ENCODE measurements at regions not wholly inside any gene's neighbourhood (a gene's known extent, or its start where the extent isn't known, plus 50 kb on each side); places are given as distances from the start of the nearest gene placed in this dataset.

GRCh38 chr10:106395041-106395749 lies 769.3 kb downstream of the SORCS1 start:
- Histone ChIP-seq H3K4ac (ENCODE audit: low read depth, low read length) (no peak overlapping the region), H3K18ac (ENCODE audit: low read length) (no peak overlapping the region), H3K9me3 (ENCODE audit: insufficient read depth, low read depth, low read length) (no peaks in the 10 kb centered on the region), H4K12ac (ENCODE audit: low read depth, low read length) (no peak overlapping the region), H3K36me3 (ENCODE audit: control insufficient read depth in 1 of 2, insufficient read depth in 2 of 2, low read length in 2 of 2) (no peaks in the 10 kb centered on the region), H3K4me2 (ENCODE audit: low read length) (no peak overlapping the region), H3K27ac (ENCODE audit: low read depth, low read length) (no peak overlapping the region), H2AK5ac (ENCODE audit: low read length) (no peak overlapping the region), H3K79me2 (ENCODE audit: control insufficient read depth, insufficient read depth, low read length, poor library complexity) (no peaks in the 10 kb centered on the region), H3K14ac (ENCODE audit: low read length) (no peak overlapping the region), H4K8ac (ENCODE audit: low read depth, low read length) (no peak overlapping the region), H2BK120ac (ENCODE audit: insufficient read depth, low read length, poor library complexity) (no peak overlapping the region), H2BK12ac (ENCODE audit: low read length) (no peak overlapping the region), H3K79me1 (ENCODE audit: low read length) (no peaks in the 10 kb centered on the region), H4K91ac (ENCODE audit: low read depth, low read length) (no peak overlapping the region), H2AFZ (ENCODE audit: insufficient read depth, low read length, poor library complexity) (no peak overlapping the region), H3K4me3 (ENCODE audit: low read depth, low read length) (no peak overlapping the region), H3K9ac (ENCODE audit: low read length) (no peak overlapping the region), H3K23ac (ENCODE audit: low read length) (no peak overlapping the region), H3K27me3 (ENCODE audit: insufficient read depth, low read length) (no peaks in the 10 kb centered on the region), H2BK5ac (ENCODE audit: low read depth, low read length, poor library complexity) (no peak overlapping the region), H3K4me1 (ENCODE audit: control insufficient read depth in 1 of 2, insufficient read depth in 2 of 2, low read length in 2 of 2) (no peaks in the 10 kb centered on the region)
- WGBS (ENCODE audit: extremely low coverage, insufficient coverage, insufficient read length) = no CpG with 5 or more reads among the region's 3 CpGs
- DNase-seq = no peak

- Histone ChIP-seq H2AK5ac (ENCODE audit: low read length) (no peak overlapping the region), H3K27me3 (ENCODE audit: insufficient read depth, low read length) (no peaks in the 10 kb centered on the region), H3K4me1 (ENCODE audit: control insufficient read depth in 1 of 2, insufficient read depth in 2 of 2, low read length in 2 of 2) (no peaks in the 10 kb centered on the region), H3K18ac (ENCODE audit: low read length) (no peak overlapping the region), H3K14ac (ENCODE audit: low read length) (no peak overlapping the region), H3K9ac (ENCODE audit: low read length) (no peak overlapping the region), H3K4me3 (ENCODE audit: low read depth, low read length) (no peak overlapping the region), H4K12ac (ENCODE audit: low read depth, low read length) (no peak overlapping the region), H4K8ac (ENCODE audit: low read depth, low read length) (no peak overlapping the region), H3K9me3 (ENCODE audit: insufficient read depth, low read depth, low read length) (no peaks in the 10 kb centered on the region), H2BK12ac (ENCODE audit: low read length) (no peak overlapping the region), H3K79me1 (ENCODE audit: low read length) (no peaks in the 10 kb centered on the region), H3K23ac (ENCODE audit: low read length) (no peak overlapping the region), H3K4me2 (ENCODE audit: low read length) (no peak overlapping the region), H3K36me3 (ENCODE audit: control insufficient read depth in 1 of 2, insufficient read depth in 2 of 2, low read length in 2 of 2) (no peaks in the 10 kb centered on the region), H2BK5ac (ENCODE audit: low read depth, low read length, poor library complexity) (no peak overlapping the region), H2BK120ac (ENCODE audit: insufficient read depth, low read length, poor library complexity) (no peak overlapping the region), H3K79me2 (ENCODE audit: control insufficient read depth, insufficient read depth, low read length, poor library complexity) (no peaks in the 10 kb centered on the region), H3K4ac (ENCODE audit: low read depth, low read length) (no peak overlapping the region), H3K27ac (ENCODE audit: low read depth, low read length) (no peak overlapping the region), H2AFZ (ENCODE audit: insufficient read depth, low read length, poor library complexity) (no peak overlapping the region), H4K91ac (ENCODE audit: low read depth, low read length) (no peak overlapping the region)
- no CpG with 5 or more reads among the region's 4 CpGs for WGBS (ENCODE audit: extremely low coverage, insufficient coverage, insufficient read length)
- no peak for DNase-seq
These were observed 771.7 kb downstream of the SORCS1 start for GRCh38 chr10:106392778-106393177.

GRCh38 chr10:106387063-106387462 lies 777.4 kb downstream of the SORCS1 start:
- Histone ChIP-seq H3K4me3 (ENCODE audit: low read depth, low read length) (no peak overlapping the region), H4K8ac (ENCODE audit: low read depth, low read length) (no peak overlapping the region), H3K4me1 (ENCODE audit: control insufficient read depth in 1 of 2, insufficient read depth in 2 of 2, low read length in 2 of 2) (no peaks in the 10 kb centered on the region), H3K4ac (ENCODE audit: low read depth, low read length) (no peak overlapping the region), H3K9ac (ENCODE audit: low read length) (no peak overlapping the region), H3K27me3 (ENCODE audit: insufficient read depth, low read length) (no peaks in the 10 kb centered on the region), H2AK5ac (ENCODE audit: low read length) (no peak overlapping the region), H3K79me2 (ENCODE audit: control insufficient read depth, insufficient read depth, low read length, poor library complexity) (no peaks in the 10 kb centered on the region), H3K9me3 (ENCODE audit: insufficient read depth, low read depth, low read length) (no peaks in the 10 kb centered on the region), H3K36me3 (ENCODE audit: control insufficient read depth in 1 of 2, insufficient read depth in 2 of 2, low read length in 2 of 2) (no peaks in the 10 kb centered on the region), H2BK120ac (ENCODE audit: insufficient read depth, low read length, poor library complexity) (no peak overlapping the region), H2BK12ac (ENCODE audit: low read length) (no peak overlapping the region), H3K14ac (ENCODE audit: low read length) (no peak overlapping the region), H2BK5ac (ENCODE audit: low read depth, low read length, poor library complexity) (no peak overlapping the region), H3K23ac (ENCODE audit: low read length) (no peak overlapping the region), H3K18ac (ENCODE audit: low read length) (no peak overlapping the region), H2AFZ (ENCODE audit: insufficient read depth, low read length, poor library complexity) (no peak overlapping the region), H3K27ac (ENCODE audit: low read depth, low read length) (no peak overlapping the region), H4K12ac (ENCODE audit: low read depth, low read length) (no peak overlapping the region), H4K91ac (ENCODE audit: low read depth, low read length) (no peak overlapping the region), H3K4me2 (ENCODE audit: low read length) (no peak overlapping the region), H3K79me1 (ENCODE audit: low read length) (no peaks in the 10 kb centered on the region)
- DNase-seq = no peak

- H2AK5ac ChIP-seq (ENCODE audit: low read length) = no peak overlapping the region
- H3K27ac ChIP-seq (ENCODE audit: low read depth, low read length) = no peak overlapping the region
- H3K4me3 ChIP-seq (ENCODE audit: low read depth, low read length) = no peak overlapping the region
- H2AFZ ChIP-seq (ENCODE audit: insufficient read depth, low read length, poor library complexity) = no peak overlapping the region
- H3K9me3 ChIP-seq (ENCODE audit: insufficient read depth, low read depth, low read length) = no peaks in the 10 kb centered on the region
- no peak overlapping the region for H2BK12ac ChIP-seq (ENCODE audit: low read length)
- no peak overlapping the region for H4K8ac ChIP-seq (ENCODE audit: low read depth, low read length)
- DNase-seq = no peak
- no peak overlapping the region for H2BK120ac ChIP-seq (ENCODE audit: insufficient read depth, low read length, poor library complexity)
- H3K27me3 ChIP-seq (ENCODE audit: insufficient read depth, low read length) = no peaks in the 10 kb centered on the region
- no peak overlapping the region for H4K12ac ChIP-seq (ENCODE audit: low read depth, low read length)
- no peaks in the 10 kb centered on the region for H3K36me3 ChIP-seq (ENCODE audit: control insufficient read depth in 1 of 2, insufficient read depth in 2 of 2, low read length in 2 of 2)
- WGBS (ENCODE audit: extremely low coverage, insufficient coverage, insufficient read length) = no CpG with 5 or more reads among the region's 5 CpGs
- H3K4me2 ChIP-seq (ENCODE audit: low read length) = no peak overlapping the region
- no peak overlapping the region for H3K9ac ChIP-seq (ENCODE audit: low read length)
- H3K23ac ChIP-seq (ENCODE audit: low read length) = no peak overlapping the region
- no peak overlapping the region for H2BK5ac ChIP-seq (ENCODE audit: low read depth, low read length, poor library complexity)
- H3K79me1 ChIP-seq (ENCODE audit: low read length) = no peaks in the 10 kb centered on the region
- no peak overlapping the region for H3K4ac ChIP-seq (ENCODE audit: low read depth, low read length)
- no peaks in the 10 kb centered on the region for H3K4me1 ChIP-seq (ENCODE audit: control insufficient read depth in 1 of 2, insufficient read depth in 2 of 2, low read length in 2 of 2)
- no peak overlapping the region for H3K14ac ChIP-seq (ENCODE audit: low read length)
- H3K79me2 ChIP-seq (ENCODE audit: control insufficient read depth, insufficient read depth, low read length, poor library complexity) = no peaks in the 10 kb centered on the region
- H4K91ac ChIP-seq (ENCODE audit: low read depth, low read length) = no peak overlapping the region
- H3K18ac ChIP-seq (ENCODE audit: low read length) = no peak overlapping the region
These were observed 780.0 kb downstream of the SORCS1 start for GRCh38 chr10:106384496-106384895.

Data from trophoblast cell (in vitro differentiated cells and primary cell).